DOHH2 (cell line): ENCODE measurements at regions not wholly inside any gene's neighbourhood (a gene's known extent, or its start where the extent isn't known, plus 50 kb on each side); places are given as distances from the start of the nearest gene placed in this dataset.
"Not testable (repeated sequence)": the region's sequence is repeated elsewhere in the genome, so short reads cannot be mapped to it uniquely, and the experiment has no call there.

Source experiments
- H3F3A ChIP-seq: fragments of 200-600 bp; sonication (generic), shearing (Covaris generic); 2 replicates; pipeline ENCODE4 v1.6.0; 2016; ENCODE audit warnings: antibody characterized with exemption, mild to moderate bottlenecking; ENCODE audit not compliant: control insufficient read depth, insufficient read depth
- H3K27ac ChIP-seq: fragments of 200-600 bp; sonication (generic); 2 replicates; pipeline ENCODE4 v1.5.1; 2014; ENCODE audit warnings: low read depth, mild to moderate bottlenecking, low read length, moderate library complexity
- H3K27me3 ChIP-seq: fragments of 200-600 bp; sonication (generic); 2 replicates; pipeline ENCODE4 v1.6.1; 2014; ENCODE audit warnings: mild to moderate bottlenecking, low read length, mixed read lengths; ENCODE audit not compliant: control insufficient read depth
- H3K36me3 ChIP-seq: fragments of 200-600 bp; sonication (generic); 2 replicates; pipeline ENCODE4 v1.6.1; 2014; ENCODE audit warnings: mild to moderate bottlenecking, low read length, moderate library complexity, mixed read lengths; ENCODE audit not compliant: control insufficient read depth
- H3K4me1 ChIP-seq: fragments of 200-600 bp; sonication (generic); 2 replicates; pipeline ENCODE4 v1.6.1; 2014; ENCODE audit warnings: mild to moderate bottlenecking, low read length, mixed read lengths; ENCODE audit not compliant: control insufficient read depth
- H3K4me2 ChIP-seq: fragments of 200-600 bp; sonication (generic); 2 replicates; pipeline ENCODE4 v1.6.0; 2014; ENCODE audit warnings: mild to moderate bottlenecking, low read length, moderate library complexity
- H3K4me3 ChIP-seq: fragments of 200-600 bp; sonication (generic); 2 replicates; pipeline ENCODE4 v1.5.1; 2014; ENCODE audit warnings: mild to moderate bottlenecking, low read length, mixed read lengths
- H3K79me2 ChIP-seq: fragments of 200-600 bp; sonication (generic); 2 replicates; pipeline ENCODE4 v1.6.1; 2014; ENCODE audit warnings: mild to moderate bottlenecking, low read length, mixed read lengths; ENCODE audit not compliant: control insufficient read depth
- H3K9me2 ChIP-seq: fragments of 200-600 bp; sonication (generic); replicated peaks from 2 replicates; pipeline ENCODE4 v1.6.1; 2014; ENCODE audit warnings: mild to moderate bottlenecking, low read length, mixed read lengths; ENCODE audit not compliant: control insufficient read depth
- H3K9me3 ChIP-seq: fragments of 200-600 bp; sonication (generic); 2 replicates; pipeline ENCODE4 v1.6.1; 2014; ENCODE audit warnings: antibody characterized with exemption, low read length, mixed read lengths; ENCODE audit not compliant: control insufficient read depth, insufficient read depth
- H4K20me1 ChIP-seq: fragments of 200-600 bp; sonication (generic); 2 replicates; pipeline ENCODE4 v1.6.0; 2014; ENCODE audit warnings: low read depth, mild to moderate bottlenecking, antibody characterized with exemption, low read length, moderate library complexity; ENCODE audit not compliant: control insufficient read depth, insufficient read depth
- CTCF ChIP-seq: fragments of 200-600 bp; sonication (generic); IDR thresholded peaks from one replicate; pipeline ENCODE4 v1.5.1; 2014; ENCODE audit warnings: antibody characterized with exemption, mild to moderate bottlenecking, low read depth, low read length; ENCODE audit not compliant: poor library complexity, severe bottlenecking
- EZH2phosphoT487 ChIP-seq: fragments of 200-600 bp; sonication (generic); IDR thresholded peaks from 2 replicates; pipeline ENCODE4 v1.6.1; 2017; ENCODE audit warnings: borderline replicate concordance, mild to moderate bottlenecking, antibody characterized with exemption, low read length, moderate library complexity, mixed read lengths

DNA sequence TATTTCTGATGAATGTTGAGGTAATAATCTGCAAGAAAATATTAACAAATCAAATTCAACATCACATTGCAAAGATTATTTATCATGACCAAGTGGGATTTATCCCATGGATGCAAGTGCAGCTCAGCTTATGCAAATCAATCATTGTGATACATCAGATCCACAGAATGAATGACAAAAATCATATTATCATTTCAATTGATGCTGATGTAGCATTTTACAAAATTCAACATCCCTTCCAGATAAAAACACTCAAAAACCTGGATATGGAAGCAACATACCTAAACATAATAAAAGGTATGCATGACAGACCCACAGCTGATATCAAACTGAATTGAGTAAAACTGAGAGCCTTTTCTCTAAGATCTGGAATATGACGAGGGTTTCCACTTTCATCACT lies 1915.4 kb downstream of the ARAP2 start:
- no peak overlapping the region for H3K27ac ChIP-seq
- no peak for TF ChIP-seq EZH2phosphoT487
- H3K36me3 ChIP-seq: no peaks in the 10 kb centered on the region
- H3K9me2 ChIP-seq: no peaks in the 10 kb centered on the region
- H3K4me2 ChIP-seq: no peak overlapping the region
- no peaks in the 10 kb centered on the region for H3F3A ChIP-seq
- H3K4me1 ChIP-seq: no peaks in the 10 kb centered on the region
- H4K20me1 ChIP-seq: no peaks in the 10 kb centered on the region
- H3K27me3 ChIP-seq: no peaks in the 10 kb centered on the region
- no peaks in the 10 kb centered on the region for H3K79me2 ChIP-seq
- no peaks in the 10 kb centered on the region for H3K9me3 ChIP-seq
- no peak overlapping the region for H3K4me3 ChIP-seq

- H3K9me3 ChIP-seq, H3K4me2 ChIP-seq, H3K4me1 ChIP-seq, H3K36me3 ChIP-seq, H3K27me3 ChIP-seq, H3F3A ChIP-seq, H3K9me2 ChIP-seq, H3K4me3 ChIP-seq, H3K79me2 ChIP-seq, H4K20me1 ChIP-seq, H3K27ac ChIP-seq: not testable (repeated sequence)
Measured at GRCh38 chr4:34335156-34335555, 1909.2 kb downstream of the ARAP2 start.

GRCh38 chr4:34335556-34335955 lies 1908.8 kb downstream of the ARAP2 start:
- not testable (repeated sequence) for H3F3A ChIP-seq, H3K9me2 ChIP-seq, H3K27ac ChIP-seq, H3K4me2 ChIP-seq, H3K9me3 ChIP-seq, H3K4me3 ChIP-seq, H3K79me2 ChIP-seq, H3K27me3 ChIP-seq, H3K4me1 ChIP-seq, H3K36me3 ChIP-seq, H4K20me1 ChIP-seq

GRCh38 chr4:34362654-34363053 lies 1881.7 kb downstream of the ARAP2 start:
- no peaks in the 10 kb centered on the region for H4K20me1 ChIP-seq
- TF ChIP-seq CTCF: no peak
- TF ChIP-seq EZH2phosphoT487: no peak

GRCh38 chr4:34363842-34364241 lies 1880.5 kb downstream of the ARAP2 start:
- no peaks in the 10 kb centered on the region for H3K79me2 ChIP-seq
- H3K4me1 ChIP-seq: no peaks in the 10 kb centered on the region
- H4K20me1 ChIP-seq: no peaks in the 10 kb centered on the region
- H3K36me3 ChIP-seq: no peaks in the 10 kb centered on the region
- no peak overlapping the region for H3K4me2 ChIP-seq
- no peak overlapping the region for H3K4me3 ChIP-seq
- H3K9me2 ChIP-seq: no peaks in the 10 kb centered on the region
- TF ChIP-seq CTCF (no peak), EZH2phosphoT487 (no peak)
- no peaks in the 10 kb centered on the region for H3F3A ChIP-seq
- H3K27ac ChIP-seq: no peak overlapping the region
- no peaks in the 10 kb centered on the region for H3K9me3 ChIP-seq
- H3K27me3 ChIP-seq: no peaks in the 10 kb centered on the region

More at GRCh38 chr4:34362654-34363053, 1881.7 kb downstream of the ARAP2 start:
- H3F3A ChIP-seq: no peaks in the 10 kb centered on the region
- no peak overlapping the region for H3K4me2 ChIP-seq
- no peaks in the 10 kb centered on the region for H3K79me2 ChIP-seq
- H3K9me3 ChIP-seq: no peaks in the 10 kb centered on the region
- no peaks in the 10 kb centered on the region for H3K9me2 ChIP-seq
- H3K36me3 ChIP-seq: no peaks in the 10 kb centered on the region
- no peak overlapping the region for H3K27ac ChIP-seq
- no peaks in the 10 kb centered on the region for H3K27me3 ChIP-seq
- no peaks in the 10 kb centered on the region for H3K4me1 ChIP-seq
- H3K4me3 ChIP-seq: no peak overlapping the region
